ENCODE measurements at regions not wholly inside any gene's neighbourhood (a gene's known extent, or its start where the extent isn't known, plus 50 kb on each side); places are given as distances from the start of the nearest gene placed in this dataset.

GRCh38 chr13:33728271-33729037, 89.5 kb upstream of the RFC3 start (continued):
- TF ChIP-seq PRDM15 (CRISPR knock-in tag; IDR thresholded peaks at IDR 0.05) (no peak), HSF1 (IDR thresholded peaks at IDR 0.05; ENCODE audit: low read depth, low read length) (no peak), DPF2 (IDR thresholded peaks at IDR 0.05) (peak; percentile 99), GATAD2B (conservative IDR thresholded peaks at IDR 0.05; ENCODE audit: low read depth) (peak; percentile 85), RUNX3 (IDR thresholded peaks at IDR 0.05; ENCODE audit: low read length) (peak; percentile 100), JUND (IDR thresholded peaks at IDR 0.05; ENCODE audit: low read depth, low read length) (peak; percentile 24; the same call in 1 of the 2 replicates), CHD1 (IDR thresholded peaks at IDR 0.05; ENCODE audit: low read depth, low read length) (peak; percentile 74; the same call in 1 of the 2 replicates), STAT1 (conservative IDR thresholded peaks at IDR 0.05) (no peak), BCL11A (IDR thresholded peaks at IDR 0.05; ENCODE audit: low read depth, low read length) (peak; percentile 99), MEF2B (IDR thresholded peaks at IDR 0.05; ENCODE audit: partially characterized antibody, poor library complexity, severe bottlenecking) (peak; percentile 85), FOS (IDR thresholded peaks at IDR 0.05; ENCODE audit: borderline replicate concordance, extremely low read depth, insufficient read length) (no peak), NFIC (IDR thresholded peaks at IDR 0.05; ENCODE audit: low read depth, low read length) (peak; percentile 99), NR2F1 (conservative IDR thresholded peaks at IDR 0.05) (peak; percentile 78), TCF7 (IDR thresholded peaks at IDR 0.05; ENCODE audit: borderline replicate concordance) (peak; percentile 67; the same call in 1 of the 2 replicates), RAD51 (IDR thresholded peaks at IDR 0.05) (0 out of 2 replicates have a peak, but pooled peaks have one; percentile 41), RAD21 (IDR thresholded peaks at IDR 0.05; ENCODE audit: insufficient read depth, low read depth, low read length) (peak; percentile 31; the same call in 1 of the 2 replicates), TCF3 (IDR thresholded peaks at IDR 0.05; ENCODE audit: borderline replicate concordance, insufficient read depth, low read depth, low read length) (peak; percentile 98), SPI1 (IDR thresholded peaks at IDR 0.05; ENCODE audit: borderline replicate concordance, insufficient read depth, low read depth, low read length) (peak; percentile 100), PAX5 (IDR thresholded peaks at IDR 0.05; ENCODE audit: borderline replicate concordance, low read depth, low read length) (peak; percentile 92), CREB1 (IDR thresholded peaks at IDR 0.05; ENCODE audit: low read depth) (peak; percentile 46), SMC3 (IDR thresholded peaks at IDR 0.05; ENCODE audit: borderline replicate concordance, low read length) (peak; percentile 21; the same call in 1 of the 2 replicates), NKRF (conservative IDR thresholded peaks at IDR 0.05) (peak; percentile 52; the same call in 1 of the 2 replicates)

Data from GM12878 (cell line).